ENCODE measurements at regions not wholly inside any gene's neighbourhood (a gene's known extent, or its start where the extent isn't known, plus 50 kb on each side); places are given as distances from the start of the nearest gene placed in this dataset.

GRCh38 chr5:87868792-87869191, 399.9 kb downstream of the TMEM161B start:
- DNase-seq, result no peak

GRCh38 chr5:87867281-87867680, 401.4 kb downstream of the TMEM161B start:
- no peak for DNase-seq

GRCh38 chr5:87853541-87853940, 415.1 kb downstream of the TMEM161B start:
- no peak for DNase-seq

- DNase-seq, result no peak
These were observed 417.0 kb downstream of the TMEM161B start for GRCh38 chr5:87851603-87852002.

- peak; percentile 21 for DNase-seq
These were observed 417.8 kb downstream of the TMEM161B start for GRCh38 chr5:87850843-87851242.

- DNase-seq, result no peak
These were observed 422.9 kb downstream of the TMEM161B start for GRCh38 chr5:87845734-87846133.

GRCh38 chr5:87844866-87845265, 423.8 kb downstream of the TMEM161B start:
- no peak for DNase-seq

- no peak for DNase-seq
These were observed 424.2 kb downstream of the TMEM161B start for GRCh38 chr5:87844449-87844848.

GRCh38 chr5:87836696-87837095, 424.0 kb upstream of the CCNH start:
- no peak for DNase-seq

GRCh38 chr5:87831499-87831898, 418.8 kb upstream of the CCNH start:
- no peak for DNase-seq

- no peak for DNase-seq
These were observed 416.5 kb upstream of the CCNH start for GRCh38 chr5:87829217-87829551.

- no peak for DNase-seq
These were observed 416.0 kb upstream of the CCNH start for GRCh38 chr5:87828545-87829216.

GRCh38 chr5:87827539-87827938, 414.8 kb upstream of the CCNH start:
- no peak for DNase-seq

GRCh38 chr5:87826507-87826906, 413.8 kb upstream of the CCNH start:
- no peak for DNase-seq

GRCh38 chr5:87825583-87825982, 412.9 kb upstream of the CCNH start:
- no peak for DNase-seq

GRCh38 chr5:87807783-87808182, 395.1 kb upstream of the CCNH start:
- DNase-seq, result no peak

GRCh38 chr5:87803352-87803751, 390.6 kb upstream of the CCNH start:
- no peak for DNase-seq

- no peak for DNase-seq
These were observed 379.1 kb upstream of the CCNH start for GRCh38 chr5:87791869-87792268.

- no peak for DNase-seq
These were observed 375.7 kb upstream of the CCNH start for GRCh38 chr5:87788416-87788815.

GRCh38 chr5:87787625-87788256, 375.0 kb upstream of the CCNH start:
- DNase-seq, result no peak

- no peak for DNase-seq
These were observed 374.4 kb upstream of the CCNH start for GRCh38 chr5:87787086-87787485.

- no peak for DNase-seq
These were observed 373.7 kb upstream of the CCNH start for GRCh38 chr5:87786471-87786870.

GRCh38 chr5:87785554-87786335, 373.0 kb upstream of the CCNH start:
- DNase-seq, result no peak

GRCh38 chr5:87784879-87785495, 372.3 kb upstream of the CCNH start:
- DNase-seq, result no peak
